Lower leg skin (tissue), 4 donors: ENCODE measurements at regions not wholly inside any gene's neighbourhood (a gene's known extent, or its start where the extent isn't known, plus 50 kb on each side); places are given as distances from the start of the nearest gene placed in this dataset.

Experiments used
- DNase-seq, 2 donors: peaks; one replicate each; pipeline ENCODE4 v3.0.0-alpha.2; 2019; ENCODE audit warnings: low spot score in 2 of 2
- H3K4me3 ChIP-seq: fragments of 200-600 bp; sonication (generic); 2 replicates; pipeline ENCODE4 v1.5.1; 2017; ENCODE audit warnings: mild to moderate bottlenecking, low read depth; ENCODE audit not compliant: poor library complexity, severe bottlenecking
- CTCF ChIP-seq, 3 donors: fragments of 450-650 bp; IDR thresholded peaks; one replicate each; pipeline ENCODE4 v1.5.1; 2016; ENCODE audit warnings: antibody characterized with exemption in 3 of 3, mild to moderate bottlenecking in 3 of 3, moderate library complexity in 2 of 3
- POLR2A ChIP-seq, 2 donors: fragments of 450-650 bp; IDR thresholded peaks; one replicate each; pipeline ENCODE4 v1.6.1; 2016 to 2017; ENCODE audit warnings: antibody characterized with exemption in 2 of 2, mild to moderate bottlenecking in 1 of 2, moderate library complexity in 1 of 2
- WGBS, 2 donors: methylation state at CpG; one replicate each; pipeline ENCODE4 v1.1.5; 2018; 5-methylcytosine and 5-hydroxymethylcytosine counted together
- intact Hi-C: fragments of 100-400 bp; cut with DNase I; formaldehyde crosslinking; loops from one replicate; pipeline ENCODE4 v1.15.0; 2023; ENCODE audit warnings: low total_unique reads

DNA sequence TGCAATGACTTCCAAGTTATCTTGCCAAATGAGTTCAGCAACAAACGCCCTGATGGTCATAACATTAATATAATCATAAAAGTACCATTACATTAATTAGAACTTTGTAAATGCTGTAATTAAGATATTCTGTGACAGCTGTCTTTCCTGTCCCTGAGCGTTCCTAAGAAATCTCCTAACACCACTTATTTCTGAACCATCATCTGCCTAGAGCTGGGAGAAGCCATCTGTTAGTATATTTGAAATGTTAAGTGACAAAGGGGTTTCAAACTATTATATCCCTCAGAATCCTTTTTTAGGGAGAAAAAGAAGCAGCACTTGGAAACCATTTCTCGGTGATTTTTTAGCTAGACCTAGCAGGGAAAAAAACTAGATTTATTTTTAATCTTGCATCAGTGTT, 657.5 kb downstream of the FAM181B start:
- WGBS, 2 donors = 65 to 68% methylated on average over 3 of the region's 3 CpGs
- no peak overlapping the region for H3K4me3 ChIP-seq
- no peak for DNase-seq
- intact Hi-C loops = no loop called here
- TF ChIP-seq POLR2A (IDR thresholded peaks at IDR 0.05) = no peak

- TF ChIP-seq CTCF (IDR thresholded peaks at IDR 0.05) (no peak), POLR2A (IDR thresholded peaks at IDR 0.05) (no peak)
- H3K4me3 ChIP-seq = no peak overlapping the region
- no peak for DNase-seq
- WGBS, 2 donors = 88 to 92% methylated on average over 3 of the region's 3 CpGs
- intact Hi-C loops = no loop called here
These were observed 674.2 kb downstream of the FAM181B start for GRCh38 chr11:82059505-82059904.

DNA sequence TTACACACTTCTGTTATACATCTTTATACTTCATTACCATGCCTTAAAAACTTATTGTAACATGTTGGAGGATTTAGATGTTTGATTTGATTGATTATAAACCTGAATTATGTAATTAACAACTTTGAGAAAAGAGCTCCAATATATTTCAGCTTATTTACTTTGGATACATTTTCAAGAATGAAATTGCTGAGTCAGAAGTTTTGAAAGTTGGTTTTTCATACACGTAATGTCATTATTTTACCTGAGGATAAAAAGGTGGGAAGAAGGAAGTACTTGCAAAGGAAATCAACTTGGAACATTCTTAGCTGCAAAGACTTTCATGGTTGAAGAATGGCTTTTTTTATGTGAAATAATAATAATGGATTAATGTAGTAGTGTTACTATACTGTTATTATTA, 677.2 kb downstream of the FAM181B start:
- no peak overlapping the region for H3K4me3 ChIP-seq
- intact Hi-C loops = no loop called here
- 53 to 65% methylated on average over 1 of the region's 1 CpG for WGBS, 2 donors
- TF ChIP-seq POLR2A (IDR thresholded peaks at IDR 0.05) (no peak), CTCF (IDR thresholded peaks at IDR 0.05) (no peak)
- no peak for DNase-seq

DNA sequence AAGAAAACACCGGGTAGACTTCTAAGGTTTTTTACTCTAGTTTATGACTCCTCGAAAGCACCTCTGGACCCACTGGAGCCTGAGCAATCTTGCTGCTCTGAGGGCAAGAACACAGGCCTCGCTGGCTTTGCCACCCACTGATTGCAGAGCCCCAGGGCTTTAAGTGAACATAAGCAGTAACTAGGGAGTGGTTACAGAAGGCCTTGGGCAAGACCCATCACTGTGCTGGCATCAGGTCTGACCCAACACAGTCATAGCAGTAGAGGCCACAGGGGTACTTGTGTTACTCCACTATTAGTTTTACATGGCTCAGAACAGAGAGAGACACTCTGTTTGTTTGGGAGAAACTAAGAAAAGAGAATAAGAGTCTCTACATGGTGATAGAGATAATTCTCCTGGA, 684.5 kb downstream of the FAM181B start:
- TF ChIP-seq POLR2A (IDR thresholded peaks at IDR 0.05) = no peak
- TF ChIP-seq CTCF (IDR thresholded peaks at IDR 0.05) = no peak
- no peak for DNase-seq
- intact Hi-C loops = no loop called here
- H3K4me3 ChIP-seq = no peak overlapping the region
- 68 to 74% methylated on average over 3 of the region's 3 CpGs for WGBS, 2 donors

GRCh38 chr11:82047200-82047599, 686.5 kb downstream of the FAM181B start:
- DNase-seq = no peak
- no peak overlapping the region for H3K4me3 ChIP-seq
- WGBS, 2 donors = 100% methylated on average over 1 of the region's 1 CpG
- TF ChIP-seq CTCF (IDR thresholded peaks at IDR 0.05) (no peak), POLR2A (IDR thresholded peaks at IDR 0.05) (no peak)
- intact Hi-C loops = no loop called here

GRCh38 chr11:82046778-82047177, 686.9 kb downstream of the FAM181B start:
- intact Hi-C loops = no loop called here
- no peak for DNase-seq
- 31 to 59% methylated on average over 1 of the region's 1 CpG for WGBS, 2 donors
- TF ChIP-seq POLR2A (IDR thresholded peaks at IDR 0.05) (no peak), CTCF (IDR thresholded peaks at IDR 0.05) (no peak)
- no peak overlapping the region for H3K4me3 ChIP-seq
